NB4 (cell line): ENCODE measurements at regions not wholly inside any gene's neighbourhood (a gene's known extent, or its start where the extent isn't known, plus 50 kb on each side); places are given as distances from the start of the nearest gene placed in this dataset.

Experiments
- CTCF ChIP-seq: IDR thresholded peaks from one replicate; pipeline ENCODE4 v1.5.1; 2012; ENCODE audit warnings: low read depth, low read length
- MAX ChIP-seq: IDR thresholded peaks from 2 replicates; pipeline ENCODE4 v1.6.1; 2011; ENCODE audit warnings: low read depth, low read length
- POLR2A ChIP-seq: IDR thresholded peaks from 2 replicates; pipeline ENCODE4 v1.6.1; 2011; ENCODE audit warnings: mild to moderate bottlenecking; ENCODE audit not compliant: insufficient read length; ENCODE audit errors: extremely low read depth

DNA sequence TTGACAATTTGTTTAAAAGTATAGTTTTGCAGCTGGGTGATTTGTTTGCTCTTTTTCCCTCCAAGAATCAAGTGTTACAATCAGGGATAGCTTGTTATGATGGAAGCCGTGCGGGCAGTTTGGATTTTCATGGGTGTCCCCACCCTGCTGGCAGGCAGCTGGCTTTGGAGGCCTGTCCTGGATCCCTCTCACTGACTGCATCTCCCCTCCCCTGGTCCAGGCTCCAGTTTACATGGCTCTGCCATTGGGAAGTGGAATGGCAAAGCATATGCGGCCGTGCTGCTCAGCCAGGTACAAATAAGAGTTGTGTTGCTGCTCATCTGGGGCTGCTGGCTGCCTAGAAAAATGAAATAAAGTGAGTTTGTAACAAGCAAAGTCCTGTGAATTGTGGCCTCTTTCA, 76.0 kb downstream of the CXCL12 start:
- TF ChIP-seq MAX (no peak), POLR2A (no peak), CTCF (no peak)
